ENCODE measurements at regions not wholly inside any gene's neighbourhood (a gene's known extent, or its start where the extent isn't known, plus 50 kb on each side); places are given as distances from the start of the nearest gene placed in this dataset.

GRCh38 chr13:50584856-50585580 is 258.5 kb downstream of the DLEU7 start:
- Histone ChIP-seq H3K36me3 (ENCODE audit: insufficient read depth, low read length) (no peaks in the 10 kb centered on the region), H3K27me3 (ENCODE audit: control insufficient read depth in 1 of 2, insufficient read depth in 2 of 2, low read length in 2 of 2) (peaks cover 0 to 6% of the 10 kb centered on the region in 2 donors), H3K27ac (ENCODE audit: low read depth, low read length) (no peak overlapping the region), H3K9ac (ENCODE audit: low read length) (no peak overlapping the region), H3K9me3 (ENCODE audit: low read length) (no peaks in the 10 kb centered on the region), H3K4me1 (ENCODE audit: insufficient read depth, low read length) (peaks cover 10% of the 10 kb centered on the region), H3K4me3 (ENCODE audit: low read depth in 1 of 2, low read length in 2 of 2) (no peak overlapping the region)

- Histone ChIP-seq H3K36me3 (ENCODE audit: insufficient read depth, low read length) (no peaks in the 10 kb centered on the region), H3K27me3 (ENCODE audit: control insufficient read depth in 1 of 2, insufficient read depth in 2 of 2, low read length in 2 of 2) (peaks cover 0 to 6% of the 10 kb centered on the region in 2 donors), H3K9ac (ENCODE audit: low read length) (no peak overlapping the region), H3K9me3 (ENCODE audit: low read length) (no peaks in the 10 kb centered on the region), H3K27ac (ENCODE audit: low read depth, low read length) (no peak overlapping the region), H3K4me1 (ENCODE audit: insufficient read depth, low read length) (peaks cover 12% of the 10 kb centered on the region), H3K4me3 (ENCODE audit: low read depth in 1 of 2, low read length in 2 of 2) (no peak overlapping the region)
These were observed 257.6 kb downstream of the DLEU7 start for GRCh38 chr13:50585674-50586413.

- Histone ChIP-seq H3K4me3 (ENCODE audit: low read depth in 1 of 2, low read length in 2 of 2) (no peak overlapping the region), H3K4me1 (ENCODE audit: insufficient read depth, low read length) (peaks cover 12% of the 10 kb centered on the region), H3K36me3 (ENCODE audit: insufficient read depth, low read length) (no peaks in the 10 kb centered on the region), H3K27ac (ENCODE audit: low read depth, low read length) (no peak overlapping the region), H3K27me3 (ENCODE audit: control insufficient read depth in 1 of 2, insufficient read depth in 2 of 2, low read length in 2 of 2) (peaks cover 0 to 6% of the 10 kb centered on the region in 2 donors), H3K9ac (ENCODE audit: low read length) (no peak overlapping the region), H3K9me3 (ENCODE audit: low read length) (no peaks in the 10 kb centered on the region)
These were observed 256.9 kb downstream of the DLEU7 start for GRCh38 chr13:50586414-50587083.

GRCh38 chr13:50587115-50587514 is 256.4 kb downstream of the DLEU7 start:
- peaks cover 0 to 6% of the 10 kb centered on the region in 2 donors for H3K27me3 ChIP-seq (ENCODE audit: control insufficient read depth in 1 of 2, insufficient read depth in 2 of 2, low read length in 2 of 2)
- peaks cover 12% of the 10 kb centered on the region for H3K4me1 ChIP-seq (ENCODE audit: insufficient read depth, low read length)
- H3K27ac ChIP-seq (ENCODE audit: low read depth, low read length), result no peak overlapping the region
- H3K36me3 ChIP-seq (ENCODE audit: insufficient read depth, low read length), result no peaks in the 10 kb centered on the region
- H3K9ac ChIP-seq (ENCODE audit: low read length), result no peak overlapping the region
- H3K4me3 ChIP-seq (ENCODE audit: low read depth in 1 of 2, low read length in 2 of 2), result no peak overlapping the region
- H3K9me3 ChIP-seq (ENCODE audit: low read length), result no peaks in the 10 kb centered on the region

GRCh38 chr13:50587645-50588373 is 255.7 kb downstream of the DLEU7 start:
- Histone ChIP-seq H3K36me3 (ENCODE audit: insufficient read depth, low read length) (no peaks in the 10 kb centered on the region), H3K27me3 (ENCODE audit: control insufficient read depth in 1 of 2, insufficient read depth in 2 of 2, low read length in 2 of 2) (peaks cover 0 to 6% of the 10 kb centered on the region in 2 donors), H3K9ac (ENCODE audit: low read length) (no peak overlapping the region), H3K4me1 (ENCODE audit: insufficient read depth, low read length) (peaks cover 12% of the 10 kb centered on the region), H3K4me3 (ENCODE audit: low read depth in 1 of 2, low read length in 2 of 2) (no peak overlapping the region), H3K9me3 (ENCODE audit: low read length) (no peaks in the 10 kb centered on the region), H3K27ac (ENCODE audit: low read depth, low read length) (no peak overlapping the region)

GRCh38 chr13:50588491-50589130 is 254.9 kb downstream of the DLEU7 start:
- Histone ChIP-seq H3K36me3 (ENCODE audit: insufficient read depth, low read length) (no peaks in the 10 kb centered on the region), H3K4me3 (ENCODE audit: low read depth in 1 of 2, low read length in 2 of 2) (no peak overlapping the region), H3K9me3 (ENCODE audit: low read length) (no peaks in the 10 kb centered on the region), H3K27ac (ENCODE audit: low read depth, low read length) (no peak overlapping the region), H3K9ac (ENCODE audit: low read length) (no peak overlapping the region), H3K27me3 (ENCODE audit: control insufficient read depth in 1 of 2, insufficient read depth in 2 of 2, low read length in 2 of 2) (peaks cover 0 to 6% of the 10 kb centered on the region in 2 donors), H3K4me1 (ENCODE audit: insufficient read depth, low read length) (peaks cover 12% of the 10 kb centered on the region)

GRCh38 chr13:50589139-50589538 is 254.4 kb downstream of the DLEU7 start:
- Histone ChIP-seq H3K9ac (ENCODE audit: low read length) (no peak overlapping the region), H3K36me3 (ENCODE audit: insufficient read depth, low read length) (no peaks in the 10 kb centered on the region), H3K27me3 (ENCODE audit: control insufficient read depth in 1 of 2, insufficient read depth in 2 of 2, low read length in 2 of 2) (peaks cover 0 to 6% of the 10 kb centered on the region in 2 donors), H3K27ac (ENCODE audit: low read depth, low read length) (no peak overlapping the region), H3K4me1 (ENCODE audit: insufficient read depth, low read length) (peaks cover 12% of the 10 kb centered on the region), H3K9me3 (ENCODE audit: low read length) (no peaks in the 10 kb centered on the region), H3K4me3 (ENCODE audit: low read depth in 1 of 2, low read length in 2 of 2) (no peak overlapping the region)

- Histone ChIP-seq H3K27ac (ENCODE audit: low read depth, low read length) (no peak overlapping the region), H3K9ac (ENCODE audit: low read length) (no peak overlapping the region), H3K36me3 (ENCODE audit: insufficient read depth, low read length) (no peaks in the 10 kb centered on the region), H3K4me3 (ENCODE audit: low read depth in 1 of 2, low read length in 2 of 2) (no peak overlapping the region), H3K27me3 (ENCODE audit: control insufficient read depth in 1 of 2, insufficient read depth in 2 of 2, low read length in 2 of 2) (peaks cover 0 to 2% of the 10 kb centered on the region in 2 donors), H3K4me1 (ENCODE audit: insufficient read depth, low read length) (peaks cover 12% of the 10 kb centered on the region), H3K9me3 (ENCODE audit: low read length) (no peaks in the 10 kb centered on the region)
These were observed 253.8 kb downstream of the DLEU7 start for GRCh38 chr13:50589651-50590054.

- H3K9ac ChIP-seq (ENCODE audit: low read length), result no peak overlapping the region
- no peaks in the 10 kb centered on the region for H3K36me3 ChIP-seq (ENCODE audit: insufficient read depth, low read length)
- no peaks in the 10 kb centered on the region for H3K27me3 ChIP-seq (ENCODE audit: control insufficient read depth in 1 of 2, insufficient read depth in 2 of 2, low read length in 2 of 2)
- H3K4me1 ChIP-seq (ENCODE audit: insufficient read depth, low read length), result peaks cover 12% of the 10 kb centered on the region
- no peak overlapping the region for H3K4me3 ChIP-seq (ENCODE audit: low read depth in 1 of 2, low read length in 2 of 2)
- no peaks in the 10 kb centered on the region for H3K9me3 ChIP-seq (ENCODE audit: low read length)
- H3K27ac ChIP-seq (ENCODE audit: low read depth, low read length), result no peak overlapping the region
These were observed 250.9 kb downstream of the DLEU7 start for GRCh38 chr13:50592412-50593155.

GRCh38 chr13:50593207-50593606 is 250.3 kb downstream of the DLEU7 start:
- Histone ChIP-seq H3K27ac (ENCODE audit: low read depth, low read length) (no peak overlapping the region), H3K9ac (ENCODE audit: low read length) (no peak overlapping the region), H3K27me3 (ENCODE audit: control insufficient read depth in 1 of 2, insufficient read depth in 2 of 2, low read length in 2 of 2) (no peaks in the 10 kb centered on the region), H3K36me3 (ENCODE audit: insufficient read depth, low read length) (no peaks in the 10 kb centered on the region), H3K4me1 (ENCODE audit: insufficient read depth, low read length) (peaks cover 12% of the 10 kb centered on the region), H3K4me3 (ENCODE audit: low read depth in 1 of 2, low read length in 2 of 2) (no peak overlapping the region), H3K9me3 (ENCODE audit: low read length) (no peaks in the 10 kb centered on the region)

All from muscle layer of colon (tissue), 2 donors.